HPDE6-E6E7 (cell line): ENCODE measurements at regions not wholly inside any gene's neighbourhood (a gene's known extent, or its start where the extent isn't known, plus 50 kb on each side); places are given as distances from the start of the nearest gene placed in this dataset.
"Not testable (repeated sequence)": the region's sequence is repeated elsewhere in the genome, so short reads cannot be mapped to it uniquely, and the experiment has no call there.

Experiments
- DNase-seq: peaks from one replicate; pipeline ENCODE4 v3.0.0; 2011; ENCODE audit warnings: missing footprints; ENCODE audit errors: extremely low spot score

DNA sequence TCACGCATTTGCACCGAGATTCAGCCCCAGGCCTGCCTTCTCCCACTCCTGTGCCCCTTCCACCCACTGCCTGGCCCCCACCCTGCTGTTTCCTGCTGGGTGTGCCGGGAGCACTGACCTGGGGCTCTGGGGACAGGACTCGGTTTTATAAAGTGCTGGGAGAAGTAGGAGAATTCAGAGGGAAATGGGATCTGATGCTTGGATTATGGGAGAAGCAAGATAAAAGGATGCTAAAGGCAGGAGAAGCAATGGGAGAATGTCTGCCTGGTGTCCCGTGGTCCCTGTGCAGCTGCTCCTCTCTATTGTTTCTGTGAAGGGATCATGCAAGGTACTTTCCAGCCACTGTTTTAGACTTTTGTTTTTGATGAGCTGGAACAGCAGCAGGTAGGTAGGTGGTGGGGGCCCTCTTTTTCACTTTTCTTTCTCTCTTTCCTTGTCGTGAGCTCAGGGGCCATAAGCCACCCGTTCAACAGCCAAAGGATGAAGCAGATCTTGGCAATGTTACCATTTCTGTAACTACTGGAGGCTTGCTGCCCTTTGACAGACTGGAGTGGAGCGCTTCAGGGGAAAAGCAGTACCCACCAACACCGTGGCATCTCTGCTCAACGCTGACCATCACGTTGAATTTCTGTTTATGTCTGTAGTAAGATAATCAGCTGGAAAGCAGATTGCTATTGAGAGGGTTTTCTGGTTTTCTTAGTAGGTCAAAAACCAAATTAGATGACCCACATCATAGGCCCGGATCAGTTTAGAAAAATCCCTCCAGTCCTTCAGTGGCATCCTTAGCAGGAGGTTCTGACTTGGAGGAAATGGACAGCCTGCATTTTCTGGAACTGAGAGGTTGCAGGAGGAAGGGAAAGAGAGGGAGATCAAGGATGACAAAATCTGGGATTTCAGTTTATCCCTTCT lies 63.8 kb upstream of the ENPP6 start:
- no peak for DNase-seq

DNA sequence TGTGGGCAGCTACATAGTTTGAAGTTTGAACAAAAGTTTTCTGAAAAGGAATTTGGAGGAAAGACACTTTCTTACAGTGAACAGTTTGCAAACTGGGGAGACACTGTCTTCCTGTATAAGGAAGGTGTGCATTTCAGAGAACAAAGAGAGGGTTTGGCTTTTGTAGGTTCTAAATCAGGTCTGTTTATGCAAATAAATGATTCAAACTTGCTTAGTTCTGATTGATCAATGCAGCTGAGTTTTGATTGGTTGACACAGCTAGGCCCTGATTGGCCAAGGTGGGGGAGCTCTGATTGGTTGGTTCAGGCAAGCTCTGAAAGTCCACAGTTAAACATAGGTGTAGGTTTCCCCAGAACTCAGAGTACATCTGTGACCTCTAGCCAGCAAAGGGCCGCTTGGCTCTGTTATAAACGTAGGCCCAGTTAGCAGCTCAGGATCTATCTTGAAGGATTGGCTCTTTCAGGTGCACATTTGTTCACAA lies 63.0 kb upstream of the ENPP6 start:
- no peak for DNase-seq

GRCh38 chr4:184280137-184280536 lies 62.5 kb upstream of the ENPP6 start:
- DNase-seq, result no peak

DNA sequence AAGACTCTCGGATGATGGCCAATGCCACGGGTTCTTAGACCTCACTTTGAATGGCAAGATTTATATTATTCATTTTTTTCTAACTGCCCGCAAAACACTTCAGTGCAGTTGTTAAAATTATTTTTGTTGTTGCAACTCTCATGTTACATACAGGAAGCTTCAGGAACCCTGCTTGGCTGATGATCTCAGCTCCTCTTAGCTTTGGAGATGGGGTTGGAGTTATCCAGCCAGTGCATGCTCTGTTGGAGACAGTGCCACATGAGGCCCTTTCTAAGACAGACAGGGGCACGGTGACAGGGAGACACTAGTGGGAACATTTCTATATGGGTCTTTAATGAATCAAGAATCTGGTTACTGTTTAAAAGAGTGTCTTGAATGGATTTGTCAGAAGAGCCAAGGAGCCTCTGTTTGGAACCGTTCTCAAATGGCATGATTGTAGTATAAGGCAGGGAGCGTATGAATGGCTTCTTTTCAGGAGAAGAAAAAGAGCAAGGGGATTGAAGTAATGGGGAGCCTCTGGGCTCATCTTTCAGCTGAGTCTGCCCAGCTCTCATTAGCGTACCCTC lies 61.9 kb upstream of the ENPP6 start:
- DNase-seq, result no peak

DNA sequence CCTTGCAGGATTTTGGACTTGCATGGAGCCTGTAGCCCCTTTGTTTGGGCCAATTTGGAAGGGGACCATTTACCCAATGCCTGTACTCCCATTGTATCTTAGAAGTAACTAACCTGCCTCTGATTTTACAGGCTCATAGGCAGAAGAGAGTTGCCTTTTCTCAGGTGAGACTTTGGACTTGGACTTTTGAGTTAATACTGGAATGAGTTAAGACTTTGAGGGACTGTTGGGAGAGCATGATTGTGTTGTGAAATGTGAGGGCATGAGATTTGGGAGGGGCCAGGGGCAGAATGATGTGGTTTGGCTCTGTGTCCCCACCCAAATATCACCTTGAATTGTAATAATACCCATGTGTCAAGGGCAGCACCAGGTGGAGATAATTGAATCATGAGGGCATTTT lies 60.1 kb upstream of the ENPP6 start:
- DNase-seq, result not testable (repeated sequence)

DNA sequence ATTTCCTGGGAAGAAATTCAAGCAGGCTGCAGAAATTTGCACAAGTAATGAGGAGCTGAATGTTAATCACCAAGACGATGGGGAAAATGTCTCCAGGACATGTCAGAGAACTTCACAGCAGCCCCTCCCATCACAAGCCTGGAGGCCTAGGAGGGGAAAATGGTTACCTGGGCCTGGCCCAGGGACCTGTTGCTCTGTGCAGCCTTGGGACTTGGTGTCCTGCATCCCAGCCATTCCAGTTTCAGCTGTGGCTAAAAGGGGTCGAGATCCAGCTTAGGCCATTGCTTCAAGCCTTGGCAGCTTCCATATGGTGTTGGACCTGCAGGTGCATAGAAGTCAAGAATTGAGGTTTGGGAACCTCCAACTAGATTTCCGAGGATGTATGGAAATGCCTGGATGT lies 59.3 kb upstream of the ENPP6 start:
- not testable (repeated sequence) for DNase-seq

DNA sequence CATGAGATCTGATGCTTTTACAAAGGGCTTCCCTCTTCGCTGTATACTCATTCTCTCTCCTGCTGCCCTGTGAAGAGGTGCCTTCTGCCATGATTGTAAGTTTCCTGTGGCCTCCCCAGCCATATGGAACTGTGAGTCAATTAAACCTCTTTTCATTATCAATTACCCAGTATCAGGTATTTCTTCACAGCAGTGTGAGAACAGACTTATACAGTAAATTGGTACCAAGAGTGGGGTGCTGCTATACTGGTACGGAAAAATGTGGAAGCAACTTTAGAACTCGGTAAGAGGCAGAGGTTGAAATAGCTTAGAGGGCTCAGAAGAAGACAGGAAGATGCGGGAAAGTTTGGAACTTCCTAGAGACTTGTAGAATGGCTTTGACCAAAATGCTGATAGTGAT lies 58.7 kb upstream of the ENPP6 start:
- not testable (repeated sequence) for DNase-seq

DNA sequence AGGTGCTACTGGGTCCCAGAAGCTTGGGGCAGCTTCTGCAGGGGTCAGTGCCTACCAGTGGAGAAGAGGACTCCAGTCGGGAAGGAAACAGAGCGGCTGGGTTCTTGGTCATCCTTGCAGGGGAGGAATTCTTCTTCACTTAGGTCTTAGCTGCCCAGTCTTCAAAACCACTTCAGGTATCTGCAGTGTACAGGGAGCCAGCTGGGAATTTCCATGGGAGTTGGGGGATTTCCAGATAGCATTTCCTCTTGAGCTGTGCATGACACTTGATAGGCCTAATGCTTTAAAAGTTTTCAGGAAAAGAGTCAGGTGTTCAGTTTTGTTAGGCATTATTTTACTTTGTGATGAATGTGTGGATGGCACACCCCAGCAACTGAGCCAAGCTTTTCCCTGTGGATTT lies 58.1 kb upstream of the ENPP6 start:
- DNase-seq, result no peak

DNA sequence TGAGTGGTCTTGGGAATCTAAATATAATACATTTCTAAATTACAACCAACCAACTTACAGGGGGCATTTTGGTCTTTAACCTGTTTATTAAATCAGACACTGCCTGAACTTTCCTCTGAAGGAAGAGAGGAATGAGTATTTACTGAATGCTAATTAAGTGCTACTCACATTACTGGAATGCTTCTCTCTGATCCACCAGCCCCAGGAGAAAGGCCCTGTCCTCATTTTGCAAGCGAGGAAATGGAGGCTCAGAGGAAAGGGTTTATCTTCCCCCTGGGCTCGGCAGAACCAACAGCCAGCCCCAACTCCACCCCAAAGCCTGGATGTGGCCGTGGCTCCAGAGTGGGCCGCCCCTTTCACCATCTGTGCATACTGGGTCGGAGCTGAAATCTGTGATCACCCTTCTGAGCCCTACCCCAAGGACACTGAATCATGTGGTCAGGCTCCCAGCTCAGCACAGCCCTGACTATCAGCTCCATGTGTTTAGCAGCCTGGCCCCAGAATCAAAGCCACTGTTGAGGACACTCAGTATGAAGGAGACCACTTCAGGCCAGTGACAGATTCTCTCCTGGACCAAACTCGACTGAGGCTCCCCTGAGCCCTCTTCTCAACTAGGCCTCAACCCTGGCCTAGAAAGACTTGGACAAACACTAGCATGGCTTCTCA lies 56.7 kb upstream of the ENPP6 start:
- no peak for DNase-seq

- no peak for DNase-seq
Measured at GRCh38 chr4:184273166-184274147, 55.8 kb upstream of the ENPP6 start.

GRCh38 chr4:184270808-184271413 lies 53.2 kb upstream of the ENPP6 start:
- DNase-seq, result no peak

DNA sequence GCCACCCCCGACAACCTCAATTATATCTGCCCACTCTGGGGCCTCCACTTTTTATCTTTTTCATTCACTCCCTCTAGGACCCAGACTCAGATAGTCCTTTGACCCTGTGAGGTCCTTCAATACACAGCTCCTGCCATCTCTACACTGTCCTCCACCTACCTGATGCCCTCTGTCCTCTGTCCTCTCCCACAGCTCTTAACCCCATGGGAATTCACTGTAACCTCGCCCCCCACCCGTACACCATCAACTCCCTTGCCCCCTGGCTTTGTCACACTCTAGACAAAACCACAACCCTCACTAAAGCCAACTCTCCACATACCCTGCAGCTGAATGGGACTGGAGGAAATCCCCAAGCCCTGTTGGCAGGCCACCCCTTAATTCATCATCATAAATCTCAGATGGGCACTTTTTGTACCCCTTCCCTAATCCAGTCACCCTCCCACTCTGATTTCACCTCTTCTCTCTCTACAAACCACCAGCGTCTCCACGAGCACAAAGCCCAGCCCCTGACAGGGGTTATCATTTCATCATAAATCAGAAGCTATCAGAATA lies 52.3 kb upstream of the ENPP6 start:
- DNase-seq, result no peak

- no peak for DNase-seq
Measured at GRCh38 chr4:184268584-184269160, 51.0 kb upstream of the ENPP6 start.

- DNase-seq, result peak; percentile 49
Measured at GRCh38 chr4:184267673-184268583, 50.3 kb upstream of the ENPP6 start.
